NCI-H446 (cell line): ENCODE measurements at regions not wholly inside any gene's neighbourhood (a gene's known extent, or its start where the extent isn't known, plus 50 kb on each side); places are given as distances from the start of the nearest gene placed in this dataset.

Source experiments
- DNase-seq, 2 experiments: peaks; one replicate each; lab custom pipeline; 2025; lab: John Stamatoyannopoulos, UW

DNA sequence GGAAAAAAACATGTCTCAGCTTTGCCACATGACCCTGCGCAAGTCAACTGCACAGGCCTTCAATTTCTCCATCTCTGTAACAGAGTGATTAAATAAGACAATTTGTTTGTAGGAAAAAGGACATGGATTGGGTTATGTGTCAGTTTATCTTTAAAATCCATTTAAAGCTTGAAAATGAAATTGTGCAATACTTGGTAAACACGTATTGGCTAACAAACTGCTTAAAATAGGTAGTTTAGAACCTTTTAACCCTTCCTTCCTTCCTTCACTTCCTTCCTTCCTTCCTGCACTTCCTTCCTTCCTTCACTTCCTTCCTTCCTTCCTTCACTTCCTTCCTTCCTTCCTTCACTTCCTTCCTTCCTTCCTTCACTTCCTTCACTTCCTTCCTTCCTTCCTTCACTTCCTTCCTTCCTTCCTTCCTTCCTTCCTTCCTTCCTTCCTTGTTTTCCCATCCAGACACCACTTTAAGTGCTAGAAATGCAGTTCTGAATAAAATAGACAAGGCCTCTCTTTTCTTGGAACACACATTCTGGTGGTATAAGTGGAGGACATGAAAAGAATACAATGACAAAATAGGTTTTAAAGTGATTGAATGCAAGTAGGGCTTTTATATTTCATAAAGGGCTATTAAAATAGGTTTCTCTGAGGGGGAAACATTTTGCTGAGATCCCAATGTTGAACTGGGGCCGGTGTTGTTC, 130.2 kb upstream of the TP63 start:
- no peak for DNase-seq

GRCh38 chr3:189502256-189502655, 128.9 kb upstream of the TP63 start:
- DNase-seq: no peak

DNA sequence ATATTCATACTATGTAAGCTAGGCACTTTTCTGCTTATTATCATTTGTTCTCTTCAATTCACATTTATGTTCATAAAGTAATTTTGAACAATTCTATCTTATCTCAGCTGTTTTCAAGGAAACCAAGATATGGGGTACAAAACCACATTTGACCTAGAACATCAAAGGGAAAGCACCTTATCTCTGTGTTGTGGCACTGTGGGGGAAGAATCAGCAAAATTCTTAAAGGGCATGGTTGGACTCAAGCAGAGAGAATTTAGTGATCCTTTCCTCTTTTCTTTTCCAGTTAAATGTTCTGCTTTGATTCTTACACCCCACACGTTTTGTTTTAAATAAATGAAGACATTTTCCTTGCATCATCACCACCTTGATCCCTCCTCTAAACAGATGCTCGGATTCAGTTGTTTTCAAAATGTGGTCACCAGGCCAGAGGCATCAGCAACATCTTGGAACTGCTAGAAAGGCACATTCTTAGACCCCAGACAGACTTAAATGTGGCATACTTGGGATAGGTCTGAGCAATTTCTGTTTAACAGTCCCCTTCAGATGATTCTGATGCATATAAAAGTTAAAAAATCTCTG, 128.4 kb upstream of the TP63 start:
- no peak for DNase-seq

DNA sequence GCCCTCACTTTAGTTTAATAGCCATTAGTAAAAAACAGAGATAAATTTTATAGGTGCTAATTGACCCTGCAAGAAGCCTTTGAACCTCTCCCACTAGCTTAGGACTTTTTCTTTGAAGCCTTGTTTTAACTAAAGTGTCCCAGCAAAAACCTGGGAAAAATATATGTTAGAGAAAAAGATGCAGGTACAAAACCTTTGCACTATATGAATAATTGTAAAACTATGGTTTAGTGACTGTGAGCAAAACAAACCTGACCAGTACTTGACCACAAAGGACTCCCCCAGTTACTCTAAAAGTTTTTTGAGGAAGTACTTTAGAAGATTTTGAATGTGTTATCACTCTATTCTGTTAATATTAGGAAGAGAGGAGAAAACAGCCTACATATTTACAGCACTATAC, 123.3 kb upstream of the TP63 start:
- DNase-seq: no peak

- no peak for DNase-seq
Measured at GRCh38 chr3:189508784-189509501, 122.2 kb upstream of the TP63 start.

DNA sequence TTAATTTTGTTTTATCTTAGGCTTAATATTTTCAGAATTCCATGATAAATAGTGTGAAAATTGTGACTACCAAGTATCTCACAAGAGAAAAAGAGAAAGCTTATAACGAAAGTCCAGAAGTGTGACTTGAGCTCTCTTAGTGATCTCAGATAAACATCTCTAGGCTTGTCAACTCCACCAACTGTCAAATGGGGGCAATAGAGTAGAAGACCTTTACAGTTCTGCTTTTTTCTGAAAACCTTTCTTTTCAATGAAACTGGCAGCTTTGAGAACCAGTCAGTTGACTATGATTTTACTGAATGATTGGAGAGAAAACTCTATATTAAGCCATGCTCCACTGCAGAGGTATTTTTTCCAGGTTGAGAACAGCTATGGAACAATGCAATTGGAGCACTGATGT, 119.2 kb upstream of the TP63 start:
- no peak for DNase-seq

DNA sequence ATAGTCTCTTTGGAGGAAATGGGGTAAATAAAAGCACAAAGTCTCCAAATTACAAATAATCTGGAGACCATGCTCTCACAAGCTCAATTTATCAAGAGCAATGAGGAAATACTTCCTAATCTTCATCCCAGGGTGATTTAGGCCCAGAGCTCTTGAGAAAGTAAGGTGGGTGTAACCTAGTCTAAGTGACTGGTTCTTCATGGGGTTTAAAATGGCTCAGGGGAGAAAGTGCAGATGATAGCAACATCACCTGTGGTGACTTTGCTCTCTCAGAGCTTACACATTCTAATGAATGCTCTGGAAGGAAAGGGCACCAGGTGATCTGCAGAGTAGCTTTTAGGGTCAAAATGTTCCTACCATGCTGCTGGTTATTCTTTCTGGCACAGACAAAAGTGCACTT, 118.4 kb upstream of the TP63 start:
- DNase-seq: no peak

DNA sequence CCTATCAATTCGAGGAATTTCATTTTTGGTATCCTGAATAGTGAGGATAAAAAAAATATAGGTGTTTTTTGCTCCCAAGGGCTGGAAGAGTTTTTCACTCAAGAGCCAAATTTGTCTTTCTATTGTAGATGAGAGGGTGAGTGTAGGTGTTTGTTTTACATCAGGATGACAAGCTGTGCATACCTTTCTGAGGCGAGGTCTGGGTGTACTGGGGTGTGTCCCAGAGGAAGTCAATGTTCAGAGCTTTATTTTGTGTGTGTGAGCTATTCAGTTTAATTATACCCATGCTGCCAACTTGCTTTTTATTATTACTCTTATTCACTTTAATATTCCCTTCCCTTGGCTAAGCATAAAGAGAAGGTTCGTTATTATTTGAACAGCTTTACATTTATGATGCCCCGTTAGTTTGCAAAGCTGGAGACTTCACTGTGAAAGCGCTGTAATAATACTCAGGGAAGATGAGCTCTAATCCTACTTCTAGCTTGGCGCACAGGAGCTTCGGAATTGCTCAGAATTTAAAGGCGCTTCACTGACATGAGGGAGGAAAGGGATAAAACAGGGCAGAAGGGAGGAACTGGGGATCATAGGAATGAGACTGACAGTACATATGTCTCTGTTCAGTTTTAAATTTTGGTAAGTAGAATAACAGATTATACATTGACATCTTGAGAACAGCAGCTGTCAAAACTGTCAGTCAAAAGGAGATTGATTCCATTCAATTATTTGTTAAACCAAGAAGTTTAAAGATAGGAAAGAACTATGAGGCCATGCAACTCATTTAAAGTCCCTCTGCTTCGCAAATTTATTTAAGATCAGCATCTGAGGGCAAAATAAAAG, 117.7 kb upstream of the TP63 start:
- no peak for DNase-seq

- DNase-seq: no peak
Measured at GRCh38 chr3:189516039-189516438, 115.2 kb upstream of the TP63 start.

DNA sequence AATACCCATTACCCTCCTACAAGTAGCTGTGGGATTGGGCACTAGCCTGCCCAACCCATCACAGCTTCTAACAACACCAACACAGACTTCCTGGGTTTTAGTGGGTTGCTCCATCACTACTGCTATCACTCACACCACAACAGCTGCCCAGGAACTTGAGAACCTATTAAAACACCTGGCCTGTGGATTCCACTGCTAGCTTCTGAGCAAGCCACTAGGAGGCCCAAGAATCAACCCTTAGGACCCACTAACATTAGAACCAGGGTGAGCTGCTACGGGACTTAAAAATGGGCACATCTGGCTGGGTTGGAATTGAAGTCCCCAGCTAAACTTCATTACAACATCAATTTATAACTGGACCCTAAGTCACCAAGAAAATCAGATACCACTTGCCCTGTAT, 113.2 kb upstream of the TP63 start:
- no peak for DNase-seq

DNA sequence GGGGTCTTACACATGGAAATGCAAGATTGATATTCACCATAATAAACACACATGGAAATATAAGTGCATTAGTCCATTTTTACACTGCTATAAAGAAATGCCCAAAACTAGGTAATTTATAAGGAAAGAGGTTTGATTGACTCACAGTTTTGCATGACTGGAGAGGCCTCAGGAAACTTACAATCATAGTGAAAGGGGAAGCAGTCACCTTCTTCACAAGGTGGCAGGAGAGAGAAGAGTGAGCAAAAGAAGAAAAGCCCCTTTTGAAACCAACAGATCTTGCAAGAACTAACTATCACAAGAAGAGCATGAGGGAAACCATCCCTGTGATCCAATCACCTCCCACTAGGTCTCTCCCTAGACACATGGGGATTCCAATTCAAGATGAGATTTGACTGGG, 111.7 kb upstream of the TP63 start:
- no peak for DNase-seq

- no peak for DNase-seq
Measured at GRCh38 chr3:189529468-189529867, 101.7 kb upstream of the TP63 start.

GRCh38 chr3:189529889-189530471, 101.2 kb upstream of the TP63 start:
- no peak for DNase-seq

GRCh38 chr3:189530822-189531221, 100.4 kb upstream of the TP63 start:
- no peak for DNase-seq

- no peak for DNase-seq
Measured at GRCh38 chr3:189531271-189531670, 99.9 kb upstream of the TP63 start.

- no peak for DNase-seq
Measured at GRCh38 chr3:189534531-189534930, 96.7 kb upstream of the TP63 start.

- DNase-seq: no peak
Measured at GRCh38 chr3:189537135-189537534, 94.1 kb upstream of the TP63 start.

- DNase-seq: no peak
Measured at GRCh38 chr3:189547448-189547847, 83.7 kb upstream of the TP63 start.

DNA sequence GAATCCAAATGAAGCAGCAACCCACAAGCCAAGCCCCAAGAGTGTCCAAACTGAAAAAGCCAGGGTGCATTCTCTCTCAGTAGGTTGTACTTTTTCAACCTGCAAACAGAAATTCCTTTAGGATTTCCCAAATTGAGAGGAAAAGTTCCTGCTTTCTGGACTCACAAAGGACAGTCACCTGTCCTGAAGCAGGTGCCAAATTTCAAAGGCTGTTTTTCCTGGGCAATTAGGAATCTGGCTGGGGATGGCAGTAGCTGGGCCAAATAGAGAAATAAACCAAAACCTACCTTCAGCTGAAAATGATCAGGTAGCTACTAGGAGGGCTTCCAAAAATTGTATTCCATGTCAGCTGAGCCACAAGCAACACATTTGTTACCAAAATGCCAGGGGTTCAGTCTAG, 83.1 kb upstream of the TP63 start:
- DNase-seq: no peak

DNA sequence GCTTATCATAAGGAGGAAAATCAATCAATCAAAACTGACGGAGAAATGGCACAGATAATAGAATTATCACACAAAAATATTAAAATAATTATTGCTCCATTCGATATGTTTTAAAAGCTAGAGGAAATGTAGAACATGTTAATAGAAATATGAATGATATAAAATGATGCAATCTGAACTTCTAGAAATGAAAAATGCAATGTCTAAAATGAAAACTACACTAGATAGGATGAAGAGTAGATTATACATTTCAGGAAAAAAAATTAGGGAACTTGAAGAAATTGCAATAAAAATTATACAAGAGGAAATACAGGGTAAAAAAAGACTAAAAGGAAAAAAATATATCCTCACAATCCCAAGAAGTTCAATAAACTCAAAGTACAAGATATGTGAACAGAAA, 80.2 kb upstream of the TP63 start:
- no peak for DNase-seq

GRCh38 chr3:189554868-189555557, 76.2 kb upstream of the TP63 start:
- DNase-seq: no peak

GRCh38 chr3:189555558-189555881, 75.7 kb upstream of the TP63 start:
- DNase-seq: no peak
